ENCODE measurements at regions not wholly inside any gene's neighbourhood (a gene's known extent, or its start where the extent isn't known, plus 50 kb on each side); places are given as distances from the start of the nearest gene placed in this dataset.
"Not testable (repeated sequence)": the region's sequence is repeated elsewhere in the genome, so short reads cannot be mapped to it uniquely, and the experiment has no call there.

- TF ChIP-seq POLR2A (IDR thresholded peaks at IDR 0.05; ENCODE audit: extremely low read depth, insufficient read length); MAX (IDR thresholded peaks at IDR 0.05; ENCODE audit: low read depth, low read length): not testable (repeated sequence)
Measured at GRCh38 chr5:24978552-24978951, 333.8 kb upstream of the CDH10 start.

Data from NB4 (cell line).